ENCODE measurements at regions not wholly inside any gene's neighbourhood (a gene's known extent, or its start where the extent isn't known, plus 50 kb on each side); places are given as distances from the start of the nearest gene placed in this dataset.

- TF ChIP-seq CTCF (IDR thresholded peaks at IDR 0.05) (no peak), POLR2A (IDR thresholded peaks at IDR 0.05) (no peak)
These were observed 700.6 kb downstream of the HACE1 start for GRCh38 chr6:104159045-104159618.
